COLO829 (cell line): ENCODE measurements at regions not wholly inside any gene's neighbourhood (a gene's known extent, or its start where the extent isn't known, plus 50 kb on each side); places are given as distances from the start of the nearest gene placed in this dataset.

Experiments
- DNase-seq: peaks from one replicate; pipeline ENCODE4 v3.0.0; 2012; ENCODE audit warnings: low spot score

DNA sequence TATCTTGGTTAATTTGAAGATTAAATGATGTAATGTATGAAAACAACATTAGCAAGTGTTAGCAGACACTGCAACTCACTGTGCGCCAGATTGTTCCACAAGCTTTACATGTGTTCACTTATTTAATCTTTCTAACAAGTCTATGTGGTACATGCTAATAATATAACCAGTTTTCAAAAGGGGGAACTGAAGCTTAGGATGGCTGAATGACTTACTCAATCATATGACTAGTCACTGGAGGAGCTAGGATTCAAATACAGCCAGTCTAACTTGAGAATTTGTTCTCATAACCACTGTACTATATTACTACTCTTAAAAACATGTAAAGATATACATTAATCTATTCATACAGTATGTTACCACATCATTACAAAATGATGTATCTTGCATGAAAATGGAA is 60.5 kb upstream of the LRIG3 start:
- DNase-seq: no peak

DNA sequence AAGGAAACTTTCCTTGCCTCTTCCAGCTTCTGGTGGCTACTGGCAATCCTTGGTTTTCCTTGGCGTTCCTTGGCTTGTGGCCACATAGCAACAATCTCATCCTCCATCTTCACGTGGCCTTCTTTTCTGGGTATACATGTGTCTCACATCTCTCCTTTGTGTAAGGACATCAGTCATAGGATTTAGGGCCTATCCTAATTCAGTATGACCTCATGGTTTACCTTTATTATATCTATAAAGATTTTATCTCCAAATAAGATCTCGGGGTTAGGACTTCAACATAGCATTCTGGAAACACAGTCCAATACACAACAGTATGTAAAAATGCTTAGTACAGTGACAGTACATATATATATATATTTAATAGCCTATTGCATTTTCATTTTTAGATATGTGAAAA is 58.4 kb upstream of the LRIG3 start:
- no peak for DNase-seq

- DNase-seq: no peak
Measured at GRCh38 chr12:58977476-58977875, 57.2 kb upstream of the LRIG3 start.

DNA sequence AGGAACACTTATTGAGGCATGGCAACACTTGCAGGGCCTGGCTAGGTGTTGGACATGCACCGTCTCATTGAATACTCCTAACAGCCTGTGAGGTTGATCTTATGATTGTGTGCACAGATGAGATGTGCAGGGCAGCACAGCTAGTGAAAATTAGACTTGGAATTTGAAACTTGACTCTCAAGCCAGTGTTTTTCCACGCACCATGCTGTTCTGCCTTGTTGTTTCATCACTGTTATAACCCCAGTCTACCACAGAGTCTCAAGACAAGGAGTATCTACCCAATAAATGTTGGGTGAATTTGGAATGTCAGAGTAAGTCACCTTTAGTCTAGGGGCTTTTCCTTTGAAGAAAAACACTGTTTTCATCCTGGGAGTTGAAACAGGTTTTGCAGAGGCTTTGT is 55.8 kb upstream of the LRIG3 start:
- no peak for DNase-seq
